ENCODE measurements at regions not wholly inside any gene's neighbourhood (a gene's known extent, or its start where the extent isn't known, plus 50 kb on each side); places are given as distances from the start of the nearest gene placed in this dataset.

GRCh38 chr12:124664395-124665111, 97.1 kb upstream of the NCOR2 start:
- Histone ChIP-seq H3K27me3 (ENCODE audit: control insufficient read depth, insufficient read depth, low read length) (no peaks in the 10 kb centered on the region), H3K9me3 (ENCODE audit: control insufficient read depth, insufficient read depth, low read depth, low read length) (peaks cover 5% of the 10 kb centered on the region; the same call in 1 of the 2 replicates), H3K4me1 (ENCODE audit: control insufficient read depth, insufficient read depth, low read length) (peaks cover 7% of the 10 kb centered on the region), H3K27ac (ENCODE audit: low read length) (peak overlapping the region; percentile 8; the same call in 1 of the 2 replicates), H3K36me3 (ENCODE audit: control insufficient read depth, insufficient read depth, low read length) (no peaks in the 10 kb centered on the region), H3K4me3 (ENCODE audit: low read depth in 2 of 2, low read length in 2 of 2) (no peak overlapping the region)
- no TSS peak for BruUV-seq (replicated peaks)
- DNase-seq (ENCODE audit: low read depth, low spot score): no peak
- in situ Hi-C loops (cut with HindIII; ENCODE audit: low pct_unique_long_range_greater_than_20kb, low sequenced_read_pairs) (no loop called here), intact Hi-C loops (cut with micrococcal nuclease; ENCODE audit: unreplicated experiment) (no loop called here)
- ATAC-seq: no peak
- ChIA-PET POLR2A (no interaction called here), CTCF (no interaction called here)
- TF ChIP-seq SIN3A (IDR thresholded peaks at IDR 0.05; ENCODE audit: borderline replicate concordance, insufficient read depth, low read depth, low read length) (no peak), TCF7L2 (IDR thresholded peaks at IDR 0.05; ENCODE audit: low read depth, low read length) (no peak)
- TF ChIP-seq, protein P1, sequence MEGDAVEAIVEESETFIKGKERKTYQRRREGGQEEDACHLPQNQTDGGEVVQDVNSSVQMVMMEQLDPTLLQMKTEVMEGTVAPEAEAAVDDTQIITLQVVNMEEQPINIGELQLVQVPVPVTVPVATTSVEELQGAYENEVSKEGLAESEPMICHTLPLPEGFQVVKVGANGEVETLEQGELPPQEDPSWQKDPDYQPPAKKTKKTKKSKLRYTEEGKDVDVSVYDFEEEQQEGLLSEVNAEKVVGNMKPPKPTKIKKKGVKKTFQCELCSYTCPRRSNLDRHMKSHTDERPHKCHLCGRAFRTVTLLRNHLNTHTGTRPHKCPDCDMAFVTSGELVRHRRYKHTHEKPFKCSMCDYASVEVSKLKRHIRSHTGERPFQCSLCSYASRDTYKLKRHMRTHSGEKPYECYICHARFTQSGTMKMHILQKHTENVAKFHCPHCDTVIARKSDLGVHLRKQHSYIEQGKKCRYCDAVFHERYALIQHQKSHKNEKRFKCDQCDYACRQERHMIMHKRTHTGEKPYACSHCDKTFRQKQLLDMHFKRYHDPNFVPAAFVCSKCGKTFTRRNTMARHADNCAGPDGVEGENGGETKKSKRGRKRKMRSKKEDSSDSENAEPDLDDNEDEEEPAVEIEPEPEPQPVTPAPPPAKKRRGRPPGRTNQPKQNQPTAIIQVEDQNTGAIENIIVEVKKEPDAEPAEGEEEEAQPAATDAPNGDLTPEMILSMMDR (IDR thresholded peaks at IDR 0.05): no peak
- TF ChIP-seq, protein P2, sequence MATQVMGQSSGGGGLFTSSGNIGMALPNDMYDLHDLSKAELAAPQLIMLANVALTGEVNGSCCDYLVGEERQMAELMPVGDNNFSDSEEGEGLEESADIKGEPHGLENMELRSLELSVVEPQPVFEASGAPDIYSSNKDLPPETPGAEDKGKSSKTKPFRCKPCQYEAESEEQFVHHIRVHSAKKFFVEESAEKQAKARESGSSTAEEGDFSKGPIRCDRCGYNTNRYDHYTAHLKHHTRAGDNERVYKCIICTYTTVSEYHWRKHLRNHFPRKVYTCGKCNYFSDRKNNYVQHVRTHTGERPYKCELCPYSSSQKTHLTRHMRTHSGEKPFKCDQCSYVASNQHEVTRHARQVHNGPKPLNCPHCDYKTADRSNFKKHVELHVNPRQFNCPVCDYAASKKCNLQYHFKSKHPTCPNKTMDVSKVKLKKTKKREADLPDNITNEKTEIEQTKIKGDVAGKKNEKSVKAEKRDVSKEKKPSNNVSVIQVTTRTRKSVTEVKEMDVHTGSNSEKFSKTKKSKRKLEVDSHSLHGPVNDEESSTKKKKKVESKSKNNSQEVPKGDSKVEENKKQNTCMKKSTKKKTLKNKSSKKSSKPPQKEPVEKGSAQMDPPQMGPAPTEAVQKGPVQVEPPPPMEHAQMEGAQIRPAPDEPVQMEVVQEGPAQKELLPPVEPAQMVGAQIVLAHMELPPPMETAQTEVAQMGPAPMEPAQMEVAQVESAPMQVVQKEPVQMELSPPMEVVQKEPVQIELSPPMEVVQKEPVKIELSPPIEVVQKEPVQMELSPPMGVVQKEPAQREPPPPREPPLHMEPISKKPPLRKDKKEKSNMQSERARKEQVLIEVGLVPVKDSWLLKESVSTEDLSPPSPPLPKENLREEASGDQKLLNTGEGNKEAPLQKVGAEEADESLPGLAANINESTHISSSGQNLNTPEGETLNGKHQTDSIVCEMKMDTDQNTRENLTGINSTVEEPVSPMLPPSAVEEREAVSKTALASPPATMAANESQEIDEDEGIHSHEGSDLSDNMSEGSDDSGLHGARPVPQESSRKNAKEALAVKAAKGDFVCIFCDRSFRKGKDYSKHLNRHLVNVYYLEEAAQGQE (IDR thresholded peaks at IDR 0.05; ENCODE audit: insufficient read depth in 1 of 2, low read depth in 2 of 2, low read length in 1 of 2): no peak

GRCh38 chr12:124663771-124664366, 96.5 kb upstream of the NCOR2 start:
- DNase-seq (ENCODE audit: low read depth, low spot score) (no peak), ATAC-seq (no peak)
- no peak overlapping the region for H3K4me3 ChIP-seq (ENCODE audit: low read depth in 2 of 2, low read length in 2 of 2)
- CTCF ChIA-PET: no interaction called here
- no peaks in the 10 kb centered on the region for H3K36me3 ChIP-seq (ENCODE audit: control insufficient read depth, insufficient read depth, low read length)
- H3K27ac ChIP-seq (ENCODE audit: low read length): peak overlapping the region; percentile 51; the same call in 1 of the 2 replicates
- H3K27me3 ChIP-seq (ENCODE audit: control insufficient read depth, insufficient read depth, low read length): no peaks in the 10 kb centered on the region
- TF ChIP-seq SIN3A (IDR thresholded peaks at IDR 0.05; ENCODE audit: borderline replicate concordance, insufficient read depth, low read depth, low read length): no peak
- no peak for TF ChIP-seq POLR2AphosphoS5 (IDR thresholded peaks at IDR 0.05; ENCODE audit: low read depth, low read length)
- TF ChIP-seq, protein P2 (IDR thresholded peaks at IDR 0.05; ENCODE audit: insufficient read depth in 1 of 2, low read depth in 2 of 2, low read length in 1 of 2): no peak
- no peak for TF ChIP-seq TCF7L2 (IDR thresholded peaks at IDR 0.05; ENCODE audit: low read depth, low read length)
- TF ChIP-seq, protein P1 (IDR thresholded peaks at IDR 0.05): no peak
- peaks cover 5% of the 10 kb centered on the region; the same call in 1 of the 2 replicates for H3K9me3 ChIP-seq (ENCODE audit: control insufficient read depth, insufficient read depth, low read depth, low read length)
- BruUV-seq (replicated peaks): no TSS peak
- POLR2A ChIA-PET: no interaction called here
- peaks cover 7% of the 10 kb centered on the region for H3K4me1 ChIP-seq (ENCODE audit: control insufficient read depth, insufficient read depth, low read length)
- in situ Hi-C loops (cut with HindIII; ENCODE audit: low pct_unique_long_range_greater_than_20kb, low sequenced_read_pairs): no loop called here
- intact Hi-C loops (cut with micrococcal nuclease; ENCODE audit: unreplicated experiment): no loop called here

Measured in Panc1 (cell line).